ENCODE measurements at regions not wholly inside any gene's neighbourhood (a gene's known extent, or its start where the extent isn't known, plus 50 kb on each side); places are given as distances from the start of the nearest gene placed in this dataset.

GRCh38 chr3:170778240-170779217 is 91.5 kb downstream of the RPL22L1 start:
- no peak for TF ChIP-seq CTCF (IDR thresholded peaks at IDR 0.05)
- TF ChIP-seq POLR2A (IDR thresholded peaks at IDR 0.05) = no peak

Measured in esophagus squamous epithelium (tissue), 4 donors.